Uterus (tissue), 2 donors: ENCODE measurements at regions not wholly inside any gene's neighbourhood (a gene's known extent, or its start where the extent isn't known, plus 50 kb on each side); places are given as distances from the start of the nearest gene placed in this dataset.

Experiments
- CTCF ChIP-seq, 4 experiments: fragments of 200-600 bp in 2 of 4; fragments of 450-650 bp in 2 of 4; sonication (generic) in 2 of 4; IDR thresholded peaks; one replicate each; pipeline ENCODE4 v1.5.1; 2016 to 2019; ENCODE audit warnings: antibody characterized with exemption in 4 of 4, mild to moderate bottlenecking in 2 of 4, moderate library complexity in 1 of 4
- POLR2A ChIP-seq, 2 donors: fragments of 450-650 bp; IDR thresholded peaks; one replicate each; pipeline ENCODE4 v1.6.1; 2016; ENCODE audit warnings: antibody characterized with exemption in 2 of 2, mild to moderate bottlenecking in 1 of 2, moderate library complexity in 1 of 2

- TF ChIP-seq CTCF (IDR thresholded peaks at IDR 0.05) (no peak), POLR2A (IDR thresholded peaks at IDR 0.05) (no peak)
These were observed 81.8 kb downstream of the ANXA1 start for GRCh38 chr9:73233359-73234007.
